ENCODE measurements at regions not wholly inside any gene's neighbourhood (a gene's known extent, or its start where the extent isn't known, plus 50 kb on each side); places are given as distances from the start of the nearest gene placed in this dataset.

DNA sequence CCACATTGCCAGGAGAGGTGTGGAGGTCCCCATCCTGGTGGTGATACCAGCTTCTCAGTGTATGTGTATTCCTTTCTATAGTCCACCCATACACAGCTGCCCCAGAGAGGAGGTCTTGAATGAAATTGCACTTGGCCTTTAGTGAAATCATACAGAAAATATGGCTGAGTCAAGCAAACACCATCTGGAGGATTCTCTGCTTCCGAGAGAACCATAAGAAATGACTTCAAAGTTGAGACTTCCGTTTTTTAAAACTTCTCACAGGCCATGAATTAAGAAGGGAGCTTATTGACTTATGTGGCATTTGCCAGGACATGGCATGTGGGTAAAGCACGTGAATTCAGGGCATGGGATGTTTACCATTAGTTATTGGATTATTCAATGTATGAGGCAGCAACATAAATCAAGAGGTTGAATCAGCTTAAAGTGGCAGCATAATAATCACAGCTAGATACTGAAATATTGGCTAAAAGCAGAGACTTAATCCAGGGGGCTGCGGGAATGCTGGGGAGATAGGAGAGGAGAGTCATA, 119.1 kb upstream of the MTNR1B start:
- TF ChIP-seq, protein P1, sequence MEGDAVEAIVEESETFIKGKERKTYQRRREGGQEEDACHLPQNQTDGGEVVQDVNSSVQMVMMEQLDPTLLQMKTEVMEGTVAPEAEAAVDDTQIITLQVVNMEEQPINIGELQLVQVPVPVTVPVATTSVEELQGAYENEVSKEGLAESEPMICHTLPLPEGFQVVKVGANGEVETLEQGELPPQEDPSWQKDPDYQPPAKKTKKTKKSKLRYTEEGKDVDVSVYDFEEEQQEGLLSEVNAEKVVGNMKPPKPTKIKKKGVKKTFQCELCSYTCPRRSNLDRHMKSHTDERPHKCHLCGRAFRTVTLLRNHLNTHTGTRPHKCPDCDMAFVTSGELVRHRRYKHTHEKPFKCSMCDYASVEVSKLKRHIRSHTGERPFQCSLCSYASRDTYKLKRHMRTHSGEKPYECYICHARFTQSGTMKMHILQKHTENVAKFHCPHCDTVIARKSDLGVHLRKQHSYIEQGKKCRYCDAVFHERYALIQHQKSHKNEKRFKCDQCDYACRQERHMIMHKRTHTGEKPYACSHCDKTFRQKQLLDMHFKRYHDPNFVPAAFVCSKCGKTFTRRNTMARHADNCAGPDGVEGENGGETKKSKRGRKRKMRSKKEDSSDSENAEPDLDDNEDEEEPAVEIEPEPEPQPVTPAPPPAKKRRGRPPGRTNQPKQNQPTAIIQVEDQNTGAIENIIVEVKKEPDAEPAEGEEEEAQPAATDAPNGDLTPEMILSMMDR (IDR thresholded peaks at IDR 0.05): no peak
- TF ChIP-seq POLR2AphosphoS5 (IDR thresholded peaks at IDR 0.05) (no peak), POLR2A (IDR thresholded peaks at IDR 0.05) (no peak)

Data from upper lobe of left lung (tissue), 4 donors.